Smooth muscle cell of the brain vasculature (primary cell): ENCODE measurements at regions not wholly inside any gene's neighbourhood (a gene's known extent, or its start where the extent isn't known, plus 50 kb on each side); places are given as distances from the start of the nearest gene placed in this dataset.
"Not testable (repeated sequence)": the region's sequence is repeated elsewhere in the genome, so short reads cannot be mapped to it uniquely, and the experiment has no call there.

Source experiments
- DNase-seq: peaks from one replicate; pipeline ENCODE4 v3.0.0-alpha.2; 2012; ENCODE audit warnings: low read depth, low spot score

GRCh38 chrX:45992402-45993123 lies 552.7 kb downstream of the ZNF674 start:
- DNase-seq, result no peak

GRCh38 chrX:45986971-45987370 lies 558.2 kb downstream of the ZNF674 start:
- no peak for DNase-seq

GRCh38 chrX:45986081-45986480 lies 559.1 kb downstream of the ZNF674 start:
- no peak for DNase-seq

DNA sequence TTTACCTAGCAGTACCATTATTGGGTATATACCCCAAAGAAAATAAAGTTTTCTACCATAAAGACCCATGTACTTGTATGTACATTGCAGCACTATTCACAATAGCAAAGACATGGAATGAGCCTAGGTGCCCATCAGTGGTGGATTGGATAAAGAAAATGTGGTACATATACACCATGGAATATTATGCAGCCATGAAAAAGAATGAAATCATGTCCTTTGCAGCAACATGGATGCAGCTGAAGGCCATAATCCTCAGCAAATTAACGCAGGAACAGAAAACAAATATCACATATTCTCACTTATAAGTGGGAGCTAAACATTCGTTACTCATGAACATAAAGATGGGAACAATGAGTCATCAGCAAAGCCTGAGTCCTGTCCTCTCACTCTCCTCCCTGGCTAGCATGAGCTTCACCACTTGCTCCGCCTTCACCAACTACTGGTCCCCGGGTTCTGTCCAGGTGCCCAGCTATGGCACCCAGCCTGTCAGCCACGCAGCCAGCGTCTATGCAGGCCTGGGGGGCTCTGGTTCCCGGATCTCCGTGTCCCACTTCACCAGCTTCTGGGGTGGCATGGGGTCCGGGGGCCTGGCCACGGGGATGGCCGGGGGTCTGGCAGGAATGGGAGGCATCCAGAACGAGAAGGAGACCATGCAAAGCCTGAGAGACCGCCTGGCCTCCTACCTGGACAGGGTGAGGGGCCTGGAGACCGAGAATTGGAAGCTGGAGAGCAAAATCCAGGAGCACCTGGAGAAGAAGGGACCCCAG lies 562.1 kb downstream of the ZNF674 start:
- not testable (repeated sequence) for DNase-seq

DNA sequence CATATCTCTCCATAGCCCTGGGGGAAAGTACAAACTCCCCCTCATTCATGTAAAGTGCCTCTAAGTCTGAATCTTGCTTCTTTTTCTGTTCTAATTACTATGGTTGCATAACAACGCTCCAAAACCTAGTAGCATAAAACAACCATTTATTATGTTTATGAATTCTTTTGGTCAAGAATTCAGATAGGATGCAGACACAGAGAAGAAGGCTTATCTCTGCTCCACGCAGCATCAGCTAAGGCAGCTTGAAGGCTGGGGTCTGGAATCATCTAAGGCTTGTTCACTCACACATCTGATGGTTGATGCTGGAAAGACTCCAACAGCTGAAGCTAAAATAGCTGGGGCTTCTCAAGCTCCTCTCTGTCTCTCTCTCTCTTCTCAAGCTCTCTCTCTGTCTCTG lies 564.5 kb downstream of the ZNF674 start:
- DNase-seq, result no peak

- no peak for DNase-seq
Observed at GRCh38 chrX:45975633-45976032, 569.6 kb downstream of the ZNF674 start.

GRCh38 chrX:45972636-45973035 lies 572.6 kb downstream of the ZNF674 start:
- no peak for DNase-seq

DNA sequence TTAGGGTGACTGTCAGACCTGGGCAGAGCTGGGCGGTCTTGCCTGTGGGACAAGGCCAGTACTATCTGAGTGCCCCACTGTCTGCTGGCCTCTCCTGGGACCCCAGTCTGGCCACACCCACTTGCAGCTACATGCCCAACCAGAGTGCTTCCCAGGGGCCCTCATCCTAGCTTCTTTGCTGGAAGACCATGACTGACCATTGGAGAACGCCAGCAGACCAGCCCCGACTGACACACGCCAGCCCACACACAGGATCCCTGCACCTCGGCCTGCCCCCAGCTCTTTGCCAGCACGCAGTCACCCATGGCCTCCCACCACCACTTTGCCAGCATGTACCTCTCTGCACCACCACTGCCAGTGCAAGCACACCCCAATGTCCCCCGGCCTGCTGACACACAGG lies 585.7 kb downstream of the ZNF674 start:
- DNase-seq, result no peak

DNA sequence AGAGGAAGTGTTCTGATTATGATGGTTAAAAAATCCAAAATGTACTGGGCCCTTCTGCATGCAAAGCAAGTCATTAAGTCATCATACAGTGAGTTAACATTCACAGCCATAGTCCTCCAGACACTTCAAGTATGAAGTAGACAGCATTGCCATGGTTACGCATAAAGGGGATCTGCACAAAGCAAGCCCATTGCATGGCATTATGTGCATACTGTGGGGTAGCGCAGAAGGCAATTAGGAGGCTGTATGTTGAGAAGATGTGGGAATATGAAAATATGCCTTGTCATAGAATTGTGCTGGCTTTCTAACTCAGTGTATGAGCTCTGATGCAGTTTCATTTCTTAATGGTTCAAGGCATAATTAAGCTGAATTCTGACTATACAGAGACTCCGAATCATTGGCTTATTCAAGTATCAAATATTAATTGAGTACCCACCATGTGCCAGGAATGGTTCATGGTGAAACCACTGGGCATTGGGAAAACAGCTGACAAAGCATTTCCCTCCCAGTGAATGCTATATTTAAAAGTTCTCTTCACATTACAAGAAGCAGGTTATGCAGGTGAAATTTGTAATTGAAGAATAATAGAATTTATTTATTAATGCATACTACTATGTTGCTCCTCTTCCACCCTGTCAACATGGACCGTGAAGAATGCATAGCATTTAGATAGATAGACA lies 588.9 kb downstream of the ZNF674 start:
- DNase-seq, result no peak

DNA sequence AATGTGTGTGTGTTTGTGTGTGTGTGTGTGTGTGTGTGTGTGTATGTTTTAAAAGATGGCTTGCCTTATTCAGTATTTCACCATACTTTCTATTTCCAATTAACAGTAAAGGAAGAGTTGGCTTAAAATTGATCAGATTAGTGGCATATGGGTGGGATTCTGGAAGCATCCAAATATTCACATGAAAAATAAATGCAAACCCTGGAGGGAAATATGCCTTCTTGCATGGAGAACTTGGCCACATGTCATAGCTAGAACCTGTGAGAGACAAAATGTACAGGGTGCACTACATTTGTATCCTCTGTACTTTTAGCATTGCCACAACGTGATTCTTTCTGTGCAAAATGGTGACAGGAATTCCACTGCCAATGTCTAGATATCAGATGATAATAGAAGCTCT lies 589.6 kb downstream of the ZNF674 start:
- DNase-seq, result no peak

DNA sequence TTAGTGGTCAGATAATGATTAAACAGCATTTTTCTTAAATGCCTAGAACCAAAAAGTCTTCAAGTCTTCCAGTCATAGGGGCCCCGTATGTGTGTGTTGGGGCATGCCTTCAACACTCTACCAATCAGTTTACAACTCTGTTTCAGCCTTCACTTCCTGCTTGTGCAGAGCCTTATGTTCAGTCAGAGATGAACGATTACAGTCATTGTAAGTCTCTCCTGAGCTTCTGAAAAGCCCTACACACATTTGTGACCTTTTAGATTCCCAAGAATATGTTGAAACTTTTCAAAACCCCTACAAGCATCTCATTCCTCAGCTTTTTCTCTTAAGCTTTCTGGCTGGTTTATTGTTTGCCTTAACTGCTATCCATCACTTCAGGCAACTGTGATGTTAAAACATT lies 591.2 kb downstream of the ZNF674 start:
- no peak for DNase-seq

GRCh38 chrX:45952030-45952429 lies 593.2 kb downstream of the ZNF674 start:
- no peak for DNase-seq

DNA sequence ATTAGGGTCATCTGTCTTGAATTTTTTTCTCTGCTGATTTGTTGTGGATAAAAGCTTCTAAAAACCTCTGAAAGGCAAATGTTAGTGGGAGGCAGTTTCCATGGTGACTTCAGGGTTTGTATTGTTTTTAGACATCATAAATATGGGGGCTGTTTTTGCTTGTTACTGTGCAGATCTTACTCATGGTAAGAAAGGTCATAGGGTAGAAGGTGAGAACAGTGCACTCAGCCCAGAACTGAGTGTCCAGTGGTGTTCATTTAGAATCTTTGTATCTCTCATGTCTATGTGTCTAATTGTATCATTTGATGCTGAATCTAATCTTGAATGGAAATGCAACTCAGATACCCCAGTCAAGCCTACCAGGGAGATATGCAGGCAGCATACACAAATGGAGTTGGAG lies 609.8 kb downstream of the ZNF674 start:
- DNase-seq, result no peak

- DNase-seq, result no peak
Observed at GRCh38 chrX:45912316-45912715, 632.9 kb downstream of the ZNF674 start.

DNA sequence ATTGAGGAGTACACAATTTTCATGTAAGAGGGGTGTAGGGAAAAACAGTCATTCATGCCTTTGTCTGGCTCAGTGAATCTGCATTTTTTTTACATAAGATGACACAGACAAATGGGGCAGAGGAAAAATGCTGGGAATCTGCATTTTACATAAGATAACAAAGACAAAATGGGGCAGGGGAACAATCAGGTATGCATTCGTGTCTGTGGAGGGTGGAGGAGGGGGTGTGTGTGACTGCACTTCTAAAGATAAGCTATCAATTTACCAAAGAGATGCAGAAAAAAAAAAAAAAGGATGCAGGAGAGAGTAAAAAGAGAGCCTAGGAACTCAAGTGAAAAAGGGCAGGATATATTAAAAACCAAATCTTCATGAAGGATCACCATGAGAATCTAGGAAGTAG lies 637.4 kb downstream of the ZNF674 start:
- DNase-seq, result no peak

DNA sequence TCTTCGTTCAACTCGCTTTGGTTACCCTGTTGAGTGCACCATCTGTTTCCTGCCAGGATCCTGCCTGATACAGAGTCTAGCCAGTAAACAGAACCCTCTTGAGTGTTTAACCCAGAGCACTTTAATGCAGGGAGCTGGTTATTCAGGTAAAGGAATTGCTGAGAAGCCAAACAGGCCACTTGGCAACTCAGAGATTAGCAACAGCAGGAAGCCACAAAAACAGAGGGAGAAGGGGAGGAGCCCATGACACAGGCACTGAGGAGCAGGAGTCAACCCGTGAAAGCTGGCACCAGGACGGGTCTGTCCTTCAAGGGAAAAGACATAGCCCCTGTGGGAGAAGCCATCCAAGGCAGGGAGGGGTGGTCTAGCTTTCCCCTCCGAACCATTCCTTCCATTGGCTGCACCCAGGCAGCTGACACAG lies 641.4 kb downstream of the ZNF674 start:
- DNase-seq, result no peak

DNA sequence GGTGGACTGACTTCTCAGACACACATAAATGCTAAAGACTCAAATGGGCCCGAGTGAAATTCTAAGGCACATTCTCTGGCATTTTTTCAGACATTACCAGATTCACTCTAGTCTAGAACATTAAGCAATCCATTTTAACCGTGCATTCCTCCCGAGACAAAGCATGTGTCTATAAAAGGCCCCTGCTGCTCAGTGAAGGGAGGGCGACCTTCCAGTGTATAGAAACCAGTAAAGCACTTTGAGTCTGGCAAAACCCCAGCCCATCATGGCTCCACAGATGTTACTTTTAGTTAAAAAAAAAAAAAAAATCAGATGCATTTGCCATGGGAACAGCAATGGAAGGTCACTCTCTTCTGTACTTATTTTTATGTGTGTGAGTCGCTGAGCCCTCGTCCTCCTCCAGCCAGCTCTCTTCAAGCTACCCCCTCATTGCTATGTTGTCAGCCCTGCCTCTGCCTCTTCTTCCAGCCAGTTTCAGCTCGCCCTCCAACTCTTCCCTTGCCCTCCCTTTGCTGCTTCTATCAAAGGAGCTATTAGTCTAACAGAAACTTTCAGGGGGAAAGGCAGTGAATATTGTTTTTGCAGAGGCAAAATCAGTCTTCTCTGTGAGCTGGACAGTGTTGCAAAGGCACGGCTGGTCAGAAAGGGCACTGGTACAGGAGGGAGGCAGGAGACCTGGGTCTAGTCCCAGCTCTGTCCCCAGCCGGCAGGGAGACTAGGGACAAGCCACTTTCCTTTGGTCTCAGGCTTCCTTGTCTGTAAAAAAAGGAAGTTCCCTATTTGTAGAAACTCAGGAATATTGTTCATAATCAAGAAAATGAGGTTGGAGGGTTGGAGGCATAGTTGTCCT lies 644.2 kb downstream of the ZNF674 start:
- peak; percentile 31 for DNase-seq

DNA sequence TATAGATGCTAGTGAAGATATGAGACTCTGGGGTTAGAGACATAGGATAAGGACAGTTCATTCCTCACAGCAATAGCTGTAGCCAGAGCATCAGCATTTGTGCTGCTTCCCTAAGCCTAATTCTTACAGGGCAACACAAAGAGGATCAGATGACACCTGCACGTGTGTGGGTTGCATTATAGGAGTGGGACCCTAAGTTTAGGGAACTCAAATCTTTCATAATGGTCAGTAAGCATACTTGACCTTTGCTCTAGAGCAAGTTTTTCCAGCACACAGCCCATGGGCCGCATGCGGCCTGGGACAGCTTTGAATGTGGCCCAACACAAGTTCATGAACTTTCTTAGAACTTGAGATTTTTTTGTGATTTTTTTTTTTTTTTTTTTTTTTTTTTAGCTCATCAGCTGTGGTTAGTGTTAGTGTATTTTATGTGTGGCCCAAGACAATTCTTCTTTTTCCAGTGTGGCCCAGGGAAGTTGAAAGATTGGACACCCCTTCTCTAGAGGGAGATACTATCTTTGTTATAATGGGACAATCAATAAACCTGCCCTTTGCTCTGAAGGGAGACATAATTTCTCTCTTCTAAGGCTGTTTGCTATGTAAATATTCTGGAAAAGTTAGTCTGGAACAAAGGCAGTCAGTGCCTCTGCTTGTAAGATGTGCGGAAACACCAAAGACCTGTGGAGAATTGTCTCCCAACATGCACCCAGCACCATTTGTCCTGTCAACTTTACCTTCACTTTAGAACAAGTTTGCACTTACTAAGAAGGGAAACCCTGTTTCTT lies 650.2 kb downstream of the ZNF674 start:
- no peak for DNase-seq

DNA sequence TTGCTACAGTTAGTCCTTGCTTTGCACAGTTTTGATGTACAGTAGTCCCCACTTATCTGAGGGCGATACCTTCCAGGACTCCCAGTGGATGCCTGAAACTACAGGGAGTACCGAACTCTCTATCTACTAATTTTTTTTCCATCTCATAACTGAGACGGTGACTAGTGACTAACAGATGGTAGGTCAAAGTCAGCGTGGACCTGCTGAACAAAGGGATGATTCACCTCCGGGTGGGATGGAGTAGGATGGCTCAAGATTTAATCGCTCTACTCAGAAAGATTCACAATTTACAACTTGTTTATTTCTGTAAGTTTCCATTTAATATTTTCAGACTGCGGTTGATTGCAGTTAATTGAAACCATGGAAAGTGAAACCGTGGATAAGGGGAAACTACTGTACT lies 655.8 kb downstream of the ZNF674 start:
- no peak for DNase-seq

- no peak for DNase-seq
Observed at GRCh38 chrX:45888518-45888917, 656.7 kb downstream of the ZNF674 start.

DNA sequence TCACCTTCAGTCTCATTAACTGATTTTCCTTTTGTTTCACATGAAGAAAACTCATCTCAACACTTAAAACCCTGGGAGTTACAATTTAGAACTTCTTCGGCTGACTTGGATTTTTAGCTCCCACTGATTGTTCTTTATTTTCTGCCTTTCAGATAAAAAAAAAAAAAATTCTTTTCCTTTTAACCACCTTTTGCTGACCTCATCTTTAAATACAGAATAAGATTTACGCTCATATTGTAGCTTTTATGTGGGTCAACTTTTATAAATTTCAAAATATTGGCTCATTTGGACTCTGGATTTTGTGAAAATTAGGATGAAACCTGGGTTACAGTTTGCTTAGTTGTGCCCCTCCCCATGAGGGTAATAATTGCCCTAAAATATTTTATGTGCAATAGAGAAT lies 659.3 kb downstream of the ZNF674 start:
- no peak for DNase-seq
